Cerebellar nuclear complex (tissue), 1 donor: ENCODE measurements at regions not wholly inside any gene's neighbourhood (a gene's known extent, or its start where the extent isn't known, plus 50 kb on each side); places are given as distances from the start of the nearest gene placed in this dataset.

ENCODE experiments used
- DNase-seq, 2 experiments: peaks; one replicate each; lab custom pipeline; 2025; lab: John Stamatoyannopoulos, UW

GRCh38 chr12:88756917-88757316 lies 176.6 kb upstream of the KITLG start:
- no peak for DNase-seq

GRCh38 chr12:88756153-88756552 lies 175.9 kb upstream of the KITLG start:
- no peak for DNase-seq

DNA sequence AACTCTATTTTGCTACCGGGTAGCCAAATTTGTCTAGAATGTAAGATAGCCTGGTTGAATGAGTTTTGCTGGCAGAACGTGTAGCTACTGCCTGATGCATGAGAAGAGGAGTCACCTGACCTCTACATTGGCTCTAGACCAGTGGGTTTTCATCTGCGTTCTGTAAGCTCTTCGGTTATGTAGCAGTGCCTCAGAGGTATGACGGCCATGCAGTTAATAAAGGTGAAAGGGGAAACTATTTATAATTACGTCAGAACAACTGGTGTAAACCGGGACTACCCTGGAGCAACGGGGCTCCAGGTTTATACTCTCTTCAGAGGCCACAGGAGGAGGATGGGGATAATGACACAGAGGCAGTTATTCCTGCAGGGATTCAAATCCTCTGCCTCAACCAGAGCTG lies 173.4 kb upstream of the KITLG start:
- DNase-seq = no peak

GRCh38 chr12:88753066-88753465 lies 172.8 kb upstream of the KITLG start:
- no peak for DNase-seq

- no peak for DNase-seq
Measured at GRCh38 chr12:88752183-88752582, 171.9 kb upstream of the KITLG start.

DNA sequence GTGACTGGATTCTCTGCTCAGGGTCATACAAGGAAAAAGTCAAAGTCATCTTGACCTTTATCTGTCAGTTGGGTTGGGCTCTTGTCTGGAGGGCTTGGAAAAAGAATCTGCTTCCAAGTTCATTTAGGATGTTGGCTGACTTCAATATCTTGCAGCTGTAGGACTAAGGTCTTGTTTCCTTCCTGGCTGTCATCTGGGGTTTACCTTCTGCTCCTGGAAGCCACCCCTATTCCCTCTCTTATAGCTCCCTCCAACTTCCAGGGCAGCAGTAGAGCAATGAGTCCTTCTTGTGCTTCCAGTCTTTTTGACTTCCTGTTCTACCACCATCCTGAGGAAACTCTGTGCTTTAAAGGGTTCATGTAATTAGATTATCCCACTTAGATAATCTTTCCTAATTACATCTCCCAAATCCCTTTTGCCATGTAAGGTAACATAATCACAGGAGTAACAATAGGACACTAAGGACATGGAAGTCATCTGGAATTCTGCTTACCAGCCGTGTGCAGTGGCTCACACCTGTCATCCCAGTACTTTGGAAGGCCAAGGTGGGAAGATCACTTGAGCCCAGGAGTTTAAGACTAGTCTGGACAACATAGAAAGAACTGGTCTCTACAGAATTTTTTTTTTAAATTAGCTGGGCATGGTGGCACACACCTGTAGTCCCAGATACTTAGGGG lies 170.7 kb upstream of the KITLG start:
- DNase-seq = no peak

DNA sequence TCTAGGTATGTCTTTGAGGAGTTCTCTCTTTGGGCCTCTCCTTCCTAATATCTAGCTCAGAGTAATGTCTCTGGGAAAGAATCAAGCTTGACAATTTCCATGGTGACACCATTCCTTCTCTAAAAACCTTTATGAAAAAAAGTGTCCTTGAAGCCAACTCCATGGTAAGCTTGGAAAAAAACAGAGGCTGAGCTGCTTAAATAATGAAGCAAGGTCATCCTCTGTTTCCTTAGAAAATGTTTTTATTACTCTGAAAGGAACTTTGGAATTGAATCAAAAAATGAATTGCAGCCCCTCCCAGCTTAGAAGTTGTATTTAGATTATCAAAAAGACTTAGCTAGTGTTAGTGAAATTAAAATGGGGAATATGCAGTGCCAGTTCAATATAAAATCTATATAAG lies 166.1 kb upstream of the KITLG start:
- DNase-seq = no peak

- DNase-seq = no peak
Measured at GRCh38 chr12:88743946-88744685, 163.8 kb upstream of the KITLG start.

- DNase-seq = no peak
Measured at GRCh38 chr12:88737838-88738472, 157.7 kb upstream of the KITLG start.

GRCh38 chr12:88736031-88736430 lies 155.8 kb upstream of the KITLG start:
- no peak for DNase-seq

DNA sequence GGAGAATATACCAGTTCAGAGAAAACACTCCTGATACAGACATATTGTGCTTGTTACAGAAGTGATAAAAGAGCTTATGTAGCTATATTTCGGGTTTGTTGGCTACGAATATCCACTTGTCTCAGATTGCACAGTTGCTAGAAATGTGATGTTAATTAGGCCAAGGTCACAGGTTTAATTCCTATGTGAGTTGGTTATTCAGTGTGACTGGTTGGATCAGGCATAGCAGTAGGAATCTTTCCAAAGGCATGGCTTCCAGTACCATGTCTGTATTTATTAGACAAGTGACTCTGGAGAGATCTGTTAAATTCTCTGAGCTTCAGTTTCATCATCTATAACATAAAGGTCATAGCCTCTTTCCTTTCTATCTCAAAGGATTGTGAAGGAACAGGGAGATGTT lies 152.7 kb upstream of the KITLG start:
- no peak for DNase-seq

GRCh38 chr12:88729196-88729595 lies 148.9 kb upstream of the KITLG start:
- no peak for DNase-seq

- no peak for DNase-seq
Measured at GRCh38 chr12:88726806-88727720, 146.8 kb upstream of the KITLG start.

DNA sequence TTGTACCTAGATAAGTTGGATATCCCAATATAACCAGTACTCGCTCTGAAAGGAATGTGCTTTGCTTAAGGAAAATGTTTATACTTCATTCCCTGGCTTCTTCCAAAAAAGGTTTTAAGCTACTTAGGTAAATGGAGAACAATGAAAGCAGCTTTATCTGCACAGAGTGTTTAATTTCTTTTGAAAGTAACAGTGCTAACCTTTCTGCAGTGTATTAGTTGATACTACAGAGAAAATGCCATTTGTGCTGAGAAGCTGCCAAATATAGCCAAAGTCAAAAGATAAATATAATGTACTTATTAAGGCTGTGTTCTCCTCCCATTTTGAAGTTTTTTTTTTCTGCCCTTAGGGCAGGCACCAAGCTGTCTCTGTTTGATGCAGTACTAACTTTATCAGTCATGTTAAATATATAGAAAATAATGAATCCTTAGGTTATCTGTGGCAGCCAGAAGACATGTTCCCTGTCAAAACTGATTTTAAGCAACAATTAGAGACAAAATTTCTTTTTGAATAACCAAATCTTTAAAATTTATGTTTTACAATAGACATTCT lies 145.4 kb upstream of the KITLG start:
- no peak for DNase-seq

GRCh38 chr12:88723219-88723618 lies 142.9 kb upstream of the KITLG start:
- no peak for DNase-seq

GRCh38 chr12:88720785-88721650 lies 140.7 kb upstream of the KITLG start:
- no peak for DNase-seq

DNA sequence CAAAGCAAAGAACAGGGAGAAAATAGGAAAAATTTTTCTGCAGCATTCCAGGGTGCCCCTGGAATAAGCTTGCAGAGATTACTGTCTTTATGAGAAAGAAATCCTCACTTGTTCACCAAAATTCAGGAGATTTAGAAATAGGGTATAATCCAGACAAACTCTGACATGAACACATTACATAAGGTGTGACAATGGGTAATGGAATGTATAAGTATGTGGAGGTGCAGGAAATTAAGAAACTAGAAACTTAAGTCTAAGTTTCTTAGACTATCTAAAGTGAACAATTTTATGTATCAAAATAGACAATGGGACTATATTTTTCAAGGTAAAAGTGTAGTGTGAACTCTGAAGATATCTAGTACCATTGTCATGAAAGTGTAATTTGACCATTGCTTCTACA lies 140.0 kb upstream of the KITLG start:
- no peak for DNase-seq

DNA sequence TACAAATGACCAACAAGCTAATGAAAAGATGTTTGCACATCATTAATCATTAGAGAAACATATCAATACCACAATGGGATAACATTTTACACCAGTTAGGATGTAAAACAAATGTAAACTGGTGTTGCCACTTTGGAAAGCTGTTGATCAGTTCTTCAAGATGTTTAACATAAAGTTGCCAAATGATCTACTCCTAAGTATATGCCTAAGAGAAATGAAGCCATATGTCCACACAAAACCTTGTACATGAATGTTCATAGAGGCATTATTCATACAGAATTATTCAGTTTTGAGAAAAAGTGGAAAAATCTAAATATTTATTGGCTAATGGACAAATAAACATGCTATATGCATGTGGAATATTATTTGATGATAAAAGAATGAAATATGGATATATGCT lies 136.9 kb upstream of the KITLG start:
- DNase-seq = no peak

DNA sequence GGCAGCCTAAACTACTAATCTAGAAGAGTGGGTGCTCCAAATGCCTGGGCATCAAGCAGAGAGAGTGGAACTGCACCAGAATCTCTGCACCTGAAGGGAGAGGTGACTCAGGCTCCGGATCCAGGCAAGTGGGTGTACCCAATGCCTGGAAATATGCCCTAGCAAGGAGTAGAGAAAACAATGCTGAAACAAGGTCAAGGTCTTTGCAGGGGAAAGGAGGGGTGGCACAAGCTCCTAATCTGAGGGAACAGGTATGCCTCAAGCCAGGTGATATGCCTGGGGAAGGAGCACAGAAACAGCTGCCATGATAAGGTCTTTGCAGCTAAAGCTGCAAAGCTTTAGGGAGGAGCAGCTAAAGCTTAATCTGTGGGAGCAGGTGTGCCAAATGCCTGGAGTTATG lies 136.0 kb upstream of the KITLG start:
- DNase-seq = no peak

GRCh38 chr12:88715673-88716072 lies 135.4 kb upstream of the KITLG start:
- no peak for DNase-seq
